ENCODE measurements at regions not wholly inside any gene's neighbourhood (a gene's known extent, or its start where the extent isn't known, plus 50 kb on each side); places are given as distances from the start of the nearest gene placed in this dataset.

GRCh38 chr2:80930777-80931176, 626.2 kb upstream of the LRRTM1 start:
- H3K27ac ChIP-seq: no peak overlapping the region
- no peaks in the 10 kb centered on the region for H3K36me3 ChIP-seq
- no peaks in the 10 kb centered on the region for H3K27me3 ChIP-seq
- peaks cover 0 to 47% (median 14%) of the 10 kb centered on the region in 12 donors for H3K9me3 ChIP-seq
- DNase-seq (no peak), ATAC-seq (no peak)
- intact Hi-C loops (cut with DNase I): no loop called here
- no peak for TF ChIP-seq POLR2A (IDR thresholded peaks at IDR 0.05)
- TF ChIP-seq CTCF (IDR thresholded peaks at IDR 0.05): no peak
- WGBS, 4 donors: 89 to 95% (median 91%) methylated on average over 1 of the region's 1 CpG
- H3K4me3 ChIP-seq: no peak overlapping the region
- H3K4me1 ChIP-seq: no peaks in the 10 kb centered on the region

GRCh38 chr2:80926168-80926567, 621.6 kb upstream of the LRRTM1 start:
- DNase-seq: no peak
- H3K4me3 ChIP-seq: no peak overlapping the region
- intact Hi-C loops (cut with DNase I): no loop called here
- no peaks in the 10 kb centered on the region for H3K36me3 ChIP-seq
- H3K27me3 ChIP-seq: no peaks in the 10 kb centered on the region
- peaks cover 0 to 46% (median 13%) of the 10 kb centered on the region in 12 donors for H3K9me3 ChIP-seq
- no peak overlapping the region for H3K27ac ChIP-seq
- H3K4me1 ChIP-seq: no peaks in the 10 kb centered on the region
- 58 to 72% (median 68%) methylated on average over 4 of the region's 4 CpGs for WGBS, 4 donors
- TF ChIP-seq CTCF (IDR thresholded peaks at IDR 0.05): no peak
- no peak for TF ChIP-seq POLR2A (IDR thresholded peaks at IDR 0.05)
- no peak for ATAC-seq

GRCh38 chr2:80896576-80896975, 592.0 kb upstream of the LRRTM1 start:
- Histone ChIP-seq H3K4me1 (no peaks in the 10 kb centered on the region), H3K27ac (no peak overlapping the region), H3K9me3 (peaks cover 0 to 1% (median 0%) of the 10 kb centered on the region in 12 donors), H3K27me3 (no peaks in the 10 kb centered on the region), H3K4me3 (no peak overlapping the region), H3K36me3 (no peaks in the 10 kb centered on the region)
- ATAC-seq: no peak
- TF ChIP-seq POLR2A (IDR thresholded peaks at IDR 0.05) (no peak), CTCF (IDR thresholded peaks at IDR 0.05) (no peak)
- no peak for DNase-seq
- WGBS, 4 donors: 40 to 58% (median 50%) methylated on average over 7 of the region's 7 CpGs
- intact Hi-C loops (cut with DNase I): no loop called here

GRCh38 chr2:80894486-80894885, 589.9 kb upstream of the LRRTM1 start:
- no peak for ATAC-seq
- no peak for DNase-seq
- no peak for TF ChIP-seq POLR2A (IDR thresholded peaks at IDR 0.05)
- TF ChIP-seq CTCF (IDR thresholded peaks at IDR 0.05): no peak
- Histone ChIP-seq H3K36me3 (no peaks in the 10 kb centered on the region), H3K9me3 (peaks cover 0 to 3% (median 0%) of the 10 kb centered on the region in 12 donors), H3K27me3 (no peaks in the 10 kb centered on the region), H3K4me3 (no peak overlapping the region), H3K4me1 (no peaks in the 10 kb centered on the region), H3K27ac (no peak overlapping the region)
- intact Hi-C loops (cut with DNase I): no loop called here
- WGBS, 4 donors: 68 to 82% (median 72%) methylated on average over 3 of the region's 3 CpGs

All from heart left ventricle (tissue), 16 donors.